A549 (cell line): ENCODE measurements at regions not wholly inside any gene's neighbourhood (a gene's known extent, or its start where the extent isn't known, plus 50 kb on each side); places are given as distances from the start of the nearest gene placed in this dataset.

Experiments
- ATAC-seq, 2 experiments: fragments of 200-7000 bp in 1 of 2; fragments of >200 bp in 1 of 2; cut with Nextera tagmentation in 1 of 2; cut with Tn5 transposase in 1 of 2; 3 replicates each; pipeline versions ENCODE4 v1.8.0 to v1.9.1; 2018 to 2020; ENCODE audit warnings: mild to moderate bottlenecking in 1 of 2, moderate library complexity in 1 of 2
- CTCF ChIA-PET: fragments of 300-600 bp; sonication (Branson Sonifier 250); formaldehyde crosslinking; extraction: SDS; loops from one replicate; lab custom pipeline; 2021; ENCODE audit warnings: antibody characterized with exemption, inconsistent platforms; lab: Yijun Ruan, JAX
- POLR2A ChIA-PET: fragments of 350-600 bp; formaldehyde crosslinking; extraction: SDS; loops from one replicate; lab custom pipeline; 2021; ENCODE audit warnings: antibody characterized with exemption, inconsistent platforms; lab: Yijun Ruan, JAX
- DNase-seq, 2 experiments: peaks; one replicate each; pipeline versions ENCODE4 v3.0.0 to v3.0.0-alpha.2; 2011 to 2016; ENCODE audit warnings: low read depth in 1 of 2, low spot score in 1 of 2
- FAIRE-seq: peaks from 2 replicates; lab custom pipeline; 2011; peaks lifted over from hg19 to GRCh38; lab: Jason Lieb, UNC
- H3K27ac ChIP-seq, 2 experiments: fragments of >200 bp; sonication (Bioruptor Twin); formaldehyde crosslinking; 3 replicates each; pipeline ENCODE4 v1.5.1; 2016 to 2017
- H3K4me1 ChIP-seq: fragments of >200 bp; sonication (Bioruptor Twin); formaldehyde crosslinking; 3 replicates; pipeline ENCODE4 v1.6.1; 2016
- H3K4me2 ChIP-seq: fragments of >200 bp; sonication (Bioruptor Twin); formaldehyde crosslinking; 3 replicates; pipeline ENCODE4 v1.6.1; 2016
- H3K4me3 ChIP-seq: fragments of >200 bp; sonication (Bioruptor Twin); formaldehyde crosslinking; 3 replicates; pipeline ENCODE4 v1.5.1; 2016
- H3K9me3 ChIP-seq: fragments of >200 bp; sonication (Bioruptor Twin); formaldehyde crosslinking; 3 replicates; pipeline ENCODE4 v1.6.1; 2016
- BCL3 ChIP-seq: fragments of >200 bp; sonication (Bioruptor Twin); formaldehyde crosslinking; IDR thresholded peaks from 3 replicates; pipeline ENCODE4 v1.6.1; 2016
- CBX2 ChIP-seq: fragments of 200-600 bp; sonication (generic); IDR thresholded peaks from 2 replicates; pipeline ENCODE4 v1.6.1; 2016; ENCODE audit warnings: low read depth, mild to moderate bottlenecking, borderline replicate concordance
- CBX8 ChIP-seq: fragments of 200-600 bp; sonication (generic); IDR thresholded peaks from 2 replicates; pipeline ENCODE4 v1.6.1; 2016
- CHD2 ChIP-seq: fragments of 150-350 bp; IDR thresholded peaks from 2 replicates; pipeline ENCODE4 v1.6.1; 2014; ENCODE audit warnings: low read length; ENCODE audit not compliant: partially characterized antibody
- CHD4 ChIP-seq: fragments of 200-600 bp; sonication (generic); IDR thresholded peaks from 2 replicates; pipeline ENCODE4 v1.6.1; 2016; ENCODE audit warnings: antibody characterized with exemption, mild to moderate bottlenecking, borderline replicate concordance
- CTCF ChIP-seq: fragments of >200 bp; sonication (Bioruptor Twin); formaldehyde crosslinking; IDR thresholded peaks from 3 replicates; pipeline ENCODE4 v1.5.1; 2016
- E2F6 ChIP-seq: IDR thresholded peaks from 2 replicates; pipeline ENCODE4 v1.6.1; 2012; ENCODE audit warnings: low read depth, borderline replicate concordance
- ELK1 ChIP-seq: fragments of 150-350 bp; IDR thresholded peaks from 2 replicates; pipeline ENCODE4 v1.6.1; 2014; ENCODE audit warnings: low read depth, mild to moderate bottlenecking, low read length
- EP300 ChIP-seq, 2 experiments: fragments of >200 bp; sonication (Bioruptor Twin); formaldehyde crosslinking; IDR thresholded peaks; 2 replicates in 1 of 2; 3 replicates in 1 of 2; pipeline ENCODE4 v1.6.1; 2016 to 2017
- ESRRA ChIP-seq: fragments of 150-350 bp; IDR thresholded peaks from 2 replicates; pipeline ENCODE4 v1.6.1; 2014; ENCODE audit warnings: mild to moderate bottlenecking, low read length, borderline replicate concordance
- FOXS1 ChIP-seq: fragments of 250-450 bp; sonication (Bioruptor Pico); IDR thresholded peaks from 2 replicates; pipeline ENCODE4 v1.5.0; 2020; ENCODE audit warnings: mild to moderate bottlenecking, moderate library complexity
- GATA3 ChIP-seq: IDR thresholded peaks from 2 replicates; pipeline ENCODE4 v1.6.1; 2012; ENCODE audit warnings: borderline replicate concordance
- HOXB5 ChIP-seq: fragments of 250-450 bp; sonication (Bioruptor Pico); IDR thresholded peaks from 2 replicates; pipeline ENCODE4 v1.5.0; 2020; ENCODE audit warnings: mild to moderate bottlenecking, moderate library complexity
- MAX ChIP-seq: IDR thresholded peaks from 2 replicates; pipeline ENCODE4 v1.6.1; 2012
- MAZ ChIP-seq: fragments of 150-350 bp; IDR thresholded peaks from 2 replicates; pipeline ENCODE4 v1.6.1; 2014; ENCODE audit warnings: antibody characterized with exemption, low read depth, low read length, borderline replicate concordance
- MYC ChIP-seq: IDR thresholded peaks from 2 replicates; pipeline ENCODE4 v1.6.1; 2012; ENCODE audit warnings: mild to moderate bottlenecking, inconsistent platforms, low read length, improper control_type of control experiment, borderline replicate concordance
- NR3C1 ChIP-seq: fragments of >200 bp; sonication (Bioruptor Twin); formaldehyde crosslinking; IDR thresholded peaks from 3 replicates; pipeline ENCODE4 v1.6.1; 2017
- PBX3 ChIP-seq: IDR thresholded peaks from 2 replicates; pipeline ENCODE4 v1.6.1; 2012
- PHF8 ChIP-seq: fragments of 200-600 bp; sonication (generic); IDR thresholded peaks from 2 replicates; pipeline ENCODE4 v1.6.1; 2016; ENCODE audit warnings: low read depth, mild to moderate bottlenecking, antibody characterized with exemption, moderate library complexity, borderline replicate concordance
- RAD21 ChIP-seq, 2 experiments: fragments of >200 bp in 1 of 2; sonication (Bioruptor Twin) in 1 of 2; formaldehyde crosslinking in 1 of 2; IDR thresholded peaks in 1 of 2; conservative IDR thresholded peaks in 1 of 2; 2 replicates in 1 of 2; 3 replicates in 1 of 2; pipeline ENCODE4 v1.6.1; 2012 to 2018; ENCODE audit warnings: inconsistent platforms in 1 of 2
- SMC3 ChIP-seq: fragments of >200 bp; sonication (Bioruptor Twin); formaldehyde crosslinking; IDR thresholded peaks from 3 replicates; pipeline ENCODE4 v1.6.1; 2018; ENCODE audit warnings: inconsistent platforms
- SREBF2 ChIP-seq: fragments of 450-650 bp; IDR thresholded peaks from 2 replicates; pipeline ENCODE4 v1.6.1; 2014; ENCODE audit warnings: mild to moderate bottlenecking, moderate library complexity
- USF2 ChIP-seq: fragments of 450-650 bp; IDR thresholded peaks from 2 replicates; pipeline ENCODE4 v1.6.1; 2014; ENCODE audit warnings: antibody characterized with exemption
- ZC3H11A ChIP-seq: fragments of 450-650 bp; IDR thresholded peaks from 2 replicates; pipeline ENCODE4 v1.6.1; 2014; ENCODE audit warnings: antibody characterized with exemption, mild to moderate bottlenecking
- ZNF302 ChIP-seq: fragments of 250-450 bp; sonication (Bioruptor Pico); IDR thresholded peaks from 2 replicates; pipeline ENCODE4 v1.9.0; 2021; ENCODE audit warnings: inconsistent platforms, mild to moderate bottlenecking, moderate library complexity
- WGBS: methylation state at CpG from one replicate; pipeline ENCODE4 v1.1.6; 2017; ENCODE audit errors: missing lambda C conversion rate; 5-methylcytosine and 5-hydroxymethylcytosine counted together

GRCh38 chr3:124420392-124420791 is 309.9 kb upstream of the UMPS start:
- Histone ChIP-seq H3K4me2 (no peak overlapping the region), H3K4me3 (no peak overlapping the region), H3K9me3 (no peaks in the 10 kb centered on the region), H3K27ac (no peak overlapping the region), H3K4me1 (no peaks in the 10 kb centered on the region)
- CTCF ChIA-PET = no interaction called here
- 45% methylated on average over 2 of the region's 2 CpGs for WGBS
- no peak for ATAC-seq
- TF ChIP-seq ZNF302 (CRISPR knock-in tag) (no peak), HOXB5 (CRISPR knock-in tag) (no peak), SMC3 (no peak), MYC (no peak), SREBF2 (no peak), CTCF (no peak), MAX (no peak), ZC3H11A (no peak), PBX3 (no peak), CHD2 (no peak), NR3C1 (no peak), CHD4 (no peak), BCL3 (no peak)
- DNase-seq = no peak
- POLR2A ChIA-PET = no interaction called here
- FAIRE-seq = no peak

- Histone ChIP-seq H3K27ac (no peak overlapping the region), H3K4me1 (no peaks in the 10 kb centered on the region), H3K4me2 (no peak overlapping the region), H3K9me3 (no peaks in the 10 kb centered on the region), H3K4me3 (no peak overlapping the region)
- no peak for FAIRE-seq
- 45% methylated on average over 4 of the region's 4 CpGs for WGBS
- CTCF ChIA-PET = no interaction called here
- TF ChIP-seq PHF8 = no peak
- no peak for TF ChIP-seq FOXS1 (CRISPR knock-in tag)
- TF ChIP-seq CHD2 = no peak
- TF ChIP-seq ESRRA = no peak
- no peak for TF ChIP-seq MAZ
- no peak for TF ChIP-seq CBX8
- no peak for TF ChIP-seq CHD4
- TF ChIP-seq USF2 = no peak
- no peak for TF ChIP-seq GATA3
- TF ChIP-seq RAD21 (conservative IDR thresholded peaks at IDR 0.05 in 1 of 2, IDR thresholded peaks at IDR 0.05 in 1 of 2) = no peak
- no peak for TF ChIP-seq CBX2
- TF ChIP-seq E2F6 = no peak
- TF ChIP-seq EP300 (IDR thresholded peaks at IDR 0.05) = no peak
- no peak for TF ChIP-seq ELK1
- DNase-seq = no peak
- no peak for ATAC-seq
- POLR2A ChIA-PET = no interaction called here
These were observed 307.4 kb upstream of the UMPS start for GRCh38 chr3:124422805-124423204.
